HG03135 (cell line): ENCODE measurements at regions not wholly inside any gene's neighbourhood (a gene's known extent, or its start where the extent isn't known, plus 50 kb on each side); places are given as distances from the start of the nearest gene placed in this dataset.

ENCODE experiments used
- ATAC-seq: cut with Tn5 transposase; IDR thresholded peaks from one replicate; pipeline ENCODE4 v1.9.1; 2021; ENCODE audit warnings: mild to moderate bottlenecking, moderate library complexity; ENCODE audit not compliant: unreplicated experiment

- no peak for ATAC-seq
Observed at GRCh38 chr13:108006619-108007018, 208.7 kb downstream of the LIG4 start.

- ATAC-seq, result no peak
Observed at GRCh38 chr13:108005231-108005630, 210.1 kb downstream of the LIG4 start.

- no peak for ATAC-seq
Observed at GRCh38 chr13:108003626-108004025, 211.7 kb downstream of the LIG4 start.

- ATAC-seq, result no peak
Observed at GRCh38 chr13:108000998-108001397, 214.3 kb downstream of the LIG4 start.

- no peak for ATAC-seq
Observed at GRCh38 chr13:107999751-108000150, 215.6 kb downstream of the LIG4 start.

GRCh38 chr13:107994137-107994536 lies 221.2 kb downstream of the LIG4 start:
- ATAC-seq, result no peak

GRCh38 chr13:107993239-107993949 lies 221.9 kb downstream of the LIG4 start:
- ATAC-seq, result no peak

GRCh38 chr13:107992542-107992941 lies 222.8 kb downstream of the LIG4 start:
- no peak for ATAC-seq

GRCh38 chr13:107977071-107977574 lies 238.2 kb downstream of the LIG4 start:
- ATAC-seq, result no peak

GRCh38 chr13:107976628-107977027 lies 238.7 kb downstream of the LIG4 start:
- ATAC-seq, result no peak

GRCh38 chr13:107974409-107974808 lies 240.9 kb downstream of the LIG4 start:
- ATAC-seq, result no peak

GRCh38 chr13:107969546-107969945 lies 245.8 kb downstream of the LIG4 start:
- ATAC-seq, result no peak

GRCh38 chr13:107968470-107968869 lies 246.9 kb downstream of the LIG4 start:
- no peak for ATAC-seq

- ATAC-seq, result no peak
Observed at GRCh38 chr13:107964395-107964794, 250.9 kb downstream of the LIG4 start.

- ATAC-seq, result no peak
Observed at GRCh38 chr13:107961849-107962608, 253.3 kb downstream of the LIG4 start.

GRCh38 chr13:107960301-107960700 lies 255.0 kb downstream of the LIG4 start:
- no peak for ATAC-seq

- no peak for ATAC-seq
Observed at GRCh38 chr13:107956889-107957288, 258.4 kb downstream of the LIG4 start.

GRCh38 chr13:107942030-107942617 lies 273.2 kb downstream of the LIG4 start:
- ATAC-seq, result no peak

GRCh38 chr13:107941345-107942029 lies 273.8 kb downstream of the LIG4 start:
- no peak for ATAC-seq

GRCh38 chr13:107937848-107938247 lies 277.5 kb downstream of the LIG4 start:
- ATAC-seq, result no peak

- no peak for ATAC-seq
Observed at GRCh38 chr13:107931056-107931455, 284.3 kb downstream of the LIG4 start.
